ENCODE measurements at regions not wholly inside any gene's neighbourhood (a gene's known extent, or its start where the extent isn't known, plus 50 kb on each side); places are given as distances from the start of the nearest gene placed in this dataset.

- TF ChIP-seq, protein P1, sequence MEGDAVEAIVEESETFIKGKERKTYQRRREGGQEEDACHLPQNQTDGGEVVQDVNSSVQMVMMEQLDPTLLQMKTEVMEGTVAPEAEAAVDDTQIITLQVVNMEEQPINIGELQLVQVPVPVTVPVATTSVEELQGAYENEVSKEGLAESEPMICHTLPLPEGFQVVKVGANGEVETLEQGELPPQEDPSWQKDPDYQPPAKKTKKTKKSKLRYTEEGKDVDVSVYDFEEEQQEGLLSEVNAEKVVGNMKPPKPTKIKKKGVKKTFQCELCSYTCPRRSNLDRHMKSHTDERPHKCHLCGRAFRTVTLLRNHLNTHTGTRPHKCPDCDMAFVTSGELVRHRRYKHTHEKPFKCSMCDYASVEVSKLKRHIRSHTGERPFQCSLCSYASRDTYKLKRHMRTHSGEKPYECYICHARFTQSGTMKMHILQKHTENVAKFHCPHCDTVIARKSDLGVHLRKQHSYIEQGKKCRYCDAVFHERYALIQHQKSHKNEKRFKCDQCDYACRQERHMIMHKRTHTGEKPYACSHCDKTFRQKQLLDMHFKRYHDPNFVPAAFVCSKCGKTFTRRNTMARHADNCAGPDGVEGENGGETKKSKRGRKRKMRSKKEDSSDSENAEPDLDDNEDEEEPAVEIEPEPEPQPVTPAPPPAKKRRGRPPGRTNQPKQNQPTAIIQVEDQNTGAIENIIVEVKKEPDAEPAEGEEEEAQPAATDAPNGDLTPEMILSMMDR (IDR thresholded peaks at IDR 0.05): no peak
- TF ChIP-seq POLR2A (IDR thresholded peaks at IDR 0.05): no peak
Observed at GRCh38 chr3:64398006-64398405, 172.7 kb upstream of the PRICKLE2 start.
